ENCODE measurements at regions not wholly inside any gene's neighbourhood (a gene's known extent, or its start where the extent isn't known, plus 50 kb on each side); places are given as distances from the start of the nearest gene placed in this dataset.
A peak's percentile ranks its signal among the peaks of the same experiment; 100 is the strongest.

DNA sequence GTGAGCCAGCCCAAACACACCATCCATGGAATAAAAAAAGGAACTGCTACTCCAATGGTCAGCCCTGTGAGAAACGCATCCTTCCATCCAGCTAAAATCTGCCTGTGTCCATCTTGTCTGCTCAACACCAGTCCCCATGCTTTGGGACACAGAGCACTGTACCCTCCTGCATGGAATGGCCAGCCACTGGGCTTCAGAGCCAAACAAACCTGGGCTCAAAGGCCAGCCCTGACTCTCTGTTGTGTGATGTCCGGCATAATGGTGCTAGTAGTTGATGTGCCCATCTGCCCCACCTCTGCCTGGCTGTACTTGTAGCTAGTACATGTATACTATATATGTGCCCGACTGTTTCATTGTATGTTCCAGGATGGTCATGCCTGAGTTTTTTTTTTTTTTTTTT is 77.6 kb upstream of the AMZ2 start:
- Histone ChIP-seq H2BK20ac (ENCODE audit: low read length) (no peak overlapping the region), H2AK5ac (ENCODE audit: low read depth, low read length) (no peak overlapping the region), H3K27ac (ENCODE audit: low read depth, low read length) (no peak overlapping the region), H3K79me2 (ENCODE audit: control insufficient read depth in 1 of 2, insufficient read depth in 2 of 2, low read length in 2 of 2) (no peaks in the 10 kb centered on the region), H2AFZ (ENCODE audit: low read length) (no peak overlapping the region), H3K79me1 (ENCODE audit: low read depth, low read length) (no peaks in the 10 kb centered on the region), H4K91ac (replicated peaks; ENCODE audit: insufficient read length, low read length) (no peak overlapping the region), H3K27me3 (replicated peaks in 1 of 4; ENCODE audit: control insufficient read depth in 3 of 4, extremely low read depth in 1 of 4, insufficient read depth in 3 of 4, low read length in 3 of 4) (no peaks in the 10 kb centered on the region), H3K56ac (replicated peaks; ENCODE audit: insufficient read length, low read depth, low read length) (no peak overlapping the region), H3K14ac (ENCODE audit: insufficient read length) (no peak overlapping the region), H3K9ac (replicated peaks in 1 of 4; ENCODE audit: extremely low read depth in 1 of 4, low read depth in 3 of 4, low read length in 3 of 4) (no peak overlapping the region), H3K9me3 (ENCODE audit: insufficient read depth in 2 of 2, low read depth in 1 of 2, low read length in 1 of 2) (no peaks in the 10 kb centered on the region), H3K4ac (replicated peaks; ENCODE audit: insufficient read length, low read depth, low read length) (no peak overlapping the region), H3K4me3 (ENCODE audit: extremely low read depth in 1 of 4, insufficient read depth in 2 of 4, low read depth in 3 of 4, low read length in 4 of 4) (no peak overlapping the region), H3K4me1 (replicated peaks in 1 of 4; ENCODE audit: control insufficient read depth in 3 of 4, insufficient read depth in 4 of 4, low read length in 3 of 4) (no peaks in the 10 kb centered on the region), H2BK5ac (ENCODE audit: low read depth, low read length) (no peak overlapping the region), H3K36me3 (ENCODE audit: control insufficient read depth in 2 of 4, insufficient read depth in 4 of 4, low read length in 3 of 4) (no peaks in the 10 kb centered on the region), H2BK15ac (ENCODE audit: low read length) (no peak overlapping the region), H3K23me2 (ENCODE audit: low read depth, low read length) (no peaks in the 10 kb centered on the region), H3K23ac (ENCODE audit: insufficient read length) (no peak overlapping the region), H2BK12ac (ENCODE audit: low read depth, low read length) (no peak overlapping the region), H4K8ac (ENCODE audit: extremely low read depth, insufficient read depth, low read length) (no peak overlapping the region), H3K4me2 (ENCODE audit: insufficient read depth in 1 of 2, low read depth in 2 of 2, low read length in 2 of 2) (no peak overlapping the region), H4K5ac (ENCODE audit: insufficient read length, low read depth, low read length) (no peak overlapping the region), H4K20me1 (replicated peaks in 1 of 2; ENCODE audit: control insufficient read depth in 1 of 2, insufficient read depth in 2 of 2, low read length in 2 of 2) (no peaks in the 10 kb centered on the region), H2BK120ac (replicated peaks; ENCODE audit: low read depth, low read length) (no peak overlapping the region), H3K18ac (ENCODE audit: extremely low read depth, low read length) (no peak overlapping the region)
- CTCF ChIA-PET (ENCODE audit: partially characterized antibody) = interaction anchor here (0.6 to 5.2 kb wide), 7 partner anchors 9 to 863 kb away, joined by 3 to 26 read pairs (median 4); no protein-coding TSS in a partner anchor
- FAIRE-seq (no peak), DNase-seq (ENCODE audit: low read depth in 1 of 2, low spot score in 2 of 2) (peak in 1 of 2 experiments; percentile 40)
- WGBS, 2 experiments (ENCODE audit: extremely low coverage in 1 of 2, insufficient coverage in 1 of 2, insufficient read length in 1 of 2, insufficient replicate concordance in 2 of 2, low coverage in 1 of 2, low lambda C conversion rate in 2 of 2, missing lambda C conversion rate in 1 of 2) = 93% methylated on average over 3 of the region's 3 CpGs; no CpG with 5 or more reads in 1 of the 2 experiments
- POLR2A ChIA-PET (ENCODE audit: partially characterized antibody) = interaction anchor here (0.6 to 0.7 kb wide), 4 partner anchors 31 to 343 kb away, joined by 3 read pairs; no protein-coding TSS in a partner anchor
- no peak for TF ChIP-seq GTF2F1 (IDR thresholded peaks at IDR 0.05; ENCODE audit: borderline replicate concordance, low read depth, low read length)
- TF ChIP-seq TCF12 (IDR thresholded peaks at IDR 0.05; ENCODE audit: low read depth, low read length) = no peak
- TF ChIP-seq BRCA1 (IDR thresholded peaks at IDR 0.05; ENCODE audit: low read depth, low read length) = no peak
- TF ChIP-seq CBX8 (IDR thresholded peaks at IDR 0.05; ENCODE audit: borderline replicate concordance, low read depth, low read length) = no peak
- TF ChIP-seq, protein P1, sequence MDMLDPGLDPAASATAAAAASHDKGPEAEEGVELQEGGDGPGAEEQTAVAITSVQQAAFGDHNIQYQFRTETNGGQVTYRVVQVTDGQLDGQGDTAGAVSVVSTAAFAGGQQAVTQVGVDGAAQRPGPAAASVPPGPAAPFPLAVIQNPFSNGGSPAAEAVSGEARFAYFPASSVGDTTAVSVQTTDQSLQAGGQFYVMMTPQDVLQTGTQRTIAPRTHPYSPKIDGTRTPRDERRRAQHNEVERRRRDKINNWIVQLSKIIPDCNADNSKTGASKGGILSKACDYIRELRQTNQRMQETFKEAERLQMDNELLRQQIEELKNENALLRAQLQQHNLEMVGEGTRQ (IDR thresholded peaks at IDR 0.05; ENCODE audit: low read length) = no peak
- no peak for TF ChIP-seq SP4 (IDR thresholded peaks at IDR 0.05; ENCODE audit: low read length)
- no peak for TF ChIP-seq RNF2 (IDR thresholded peaks at IDR 0.05; ENCODE audit: borderline replicate concordance, low read depth, low read length, missing control alignments, poor library complexity, severe bottlenecking)
- no peak for TF ChIP-seq TAF1 (IDR thresholded peaks at IDR 0.05; ENCODE audit: low read depth, low read length)
- no peak for TF ChIP-seq CHD1 (IDR thresholded peaks at IDR 0.05; ENCODE audit: low read depth, low read length)
- TF ChIP-seq SIRT6 (IDR thresholded peaks at IDR 0.05; ENCODE audit: low read length) = no peak
- TF ChIP-seq, protein P2, sequence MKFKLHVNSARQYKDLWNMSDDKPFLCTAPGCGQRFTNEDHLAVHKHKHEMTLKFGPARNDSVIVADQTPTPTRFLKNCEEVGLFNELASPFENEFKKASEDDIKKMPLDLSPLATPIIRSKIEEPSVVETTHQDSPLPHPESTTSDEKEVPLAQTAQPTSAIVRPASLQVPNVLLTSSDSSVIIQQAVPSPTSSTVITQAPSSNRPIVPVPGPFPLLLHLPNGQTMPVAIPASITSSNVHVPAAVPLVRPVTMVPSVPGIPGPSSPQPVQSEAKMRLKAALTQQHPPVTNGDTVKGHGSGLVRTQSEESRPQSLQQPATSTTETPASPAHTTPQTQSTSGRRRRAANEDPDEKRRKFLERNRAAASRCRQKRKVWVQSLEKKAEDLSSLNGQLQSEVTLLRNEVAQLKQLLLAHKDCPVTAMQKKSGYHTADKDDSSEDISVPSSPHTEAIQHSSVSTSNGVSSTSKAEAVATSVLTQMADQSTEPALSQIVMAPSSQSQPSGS (IDR thresholded peaks at IDR 0.05; ENCODE audit: low read length) = no peak
- no peak for TF ChIP-seq FOSL1 (IDR thresholded peaks at IDR 0.05; ENCODE audit: insufficient read depth, low read depth, low read length)

Measured in H1 (cell line).